Uterus (tissue), 2 donors: ENCODE measurements at regions not wholly inside any gene's neighbourhood (a gene's known extent, or its start where the extent isn't known, plus 50 kb on each side); places are given as distances from the start of the nearest gene placed in this dataset.

Experiments used
- CTCF ChIP-seq, 4 experiments: fragments of 200-600 bp in 2 of 4; fragments of 450-650 bp in 2 of 4; sonication (generic) in 2 of 4; IDR thresholded peaks; one replicate each; pipeline ENCODE4 v1.5.1; 2016 to 2019; ENCODE audit warnings: antibody characterized with exemption in 4 of 4, mild to moderate bottlenecking in 2 of 4, moderate library complexity in 1 of 4
- POLR2A ChIP-seq, 2 donors: fragments of 450-650 bp; IDR thresholded peaks; one replicate each; pipeline ENCODE4 v1.6.1; 2016; ENCODE audit warnings: antibody characterized with exemption in 2 of 2, mild to moderate bottlenecking in 1 of 2, moderate library complexity in 1 of 2

- TF ChIP-seq CTCF (IDR thresholded peaks at IDR 0.05) (no peak), POLR2A (IDR thresholded peaks at IDR 0.05) (no peak)
Observed at GRCh38 chr11:12321217-12321937, 56.0 kb upstream of the PARVA start.
